ENCODE measurements at regions not wholly inside any gene's neighbourhood (a gene's known extent, or its start where the extent isn't known, plus 50 kb on each side); places are given as distances from the start of the nearest gene placed in this dataset.

DNA sequence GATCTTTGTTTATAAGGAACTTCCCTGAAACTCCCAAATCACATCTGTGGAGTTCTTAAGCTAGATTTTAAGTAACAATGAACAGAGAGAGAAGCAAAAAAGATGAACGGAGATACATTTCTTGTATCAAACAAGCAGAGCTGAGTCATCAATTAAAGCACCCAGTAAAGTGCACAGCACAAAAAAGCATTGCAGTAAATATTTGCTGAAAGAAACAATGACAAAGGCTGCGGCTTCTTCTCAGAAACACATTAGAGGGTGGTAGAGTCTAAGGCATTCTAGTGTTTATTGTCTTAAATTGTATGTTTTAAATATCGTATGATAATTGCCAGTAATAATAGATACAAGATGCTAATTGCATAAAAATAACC is 941.6 kb upstream of the CHORDC1 start:
- Mint-ChIP-seq H3K27me3 (ENCODE audit: low read depth) (no peaks in the 10 kb centered on the region), H3K4me3 (no peak overlapping the region), H3K4me1 (peaks cover 22% of the 10 kb centered on the region), H3K36me3 (ENCODE audit: low read depth) (no peaks in the 10 kb centered on the region), H3K9me3 (peaks cover 2% of the 10 kb centered on the region), H3K27ac (peak overlapping the region; percentile 53 to 69 (median 53))
- TF ChIP-seq, protein P1, sequence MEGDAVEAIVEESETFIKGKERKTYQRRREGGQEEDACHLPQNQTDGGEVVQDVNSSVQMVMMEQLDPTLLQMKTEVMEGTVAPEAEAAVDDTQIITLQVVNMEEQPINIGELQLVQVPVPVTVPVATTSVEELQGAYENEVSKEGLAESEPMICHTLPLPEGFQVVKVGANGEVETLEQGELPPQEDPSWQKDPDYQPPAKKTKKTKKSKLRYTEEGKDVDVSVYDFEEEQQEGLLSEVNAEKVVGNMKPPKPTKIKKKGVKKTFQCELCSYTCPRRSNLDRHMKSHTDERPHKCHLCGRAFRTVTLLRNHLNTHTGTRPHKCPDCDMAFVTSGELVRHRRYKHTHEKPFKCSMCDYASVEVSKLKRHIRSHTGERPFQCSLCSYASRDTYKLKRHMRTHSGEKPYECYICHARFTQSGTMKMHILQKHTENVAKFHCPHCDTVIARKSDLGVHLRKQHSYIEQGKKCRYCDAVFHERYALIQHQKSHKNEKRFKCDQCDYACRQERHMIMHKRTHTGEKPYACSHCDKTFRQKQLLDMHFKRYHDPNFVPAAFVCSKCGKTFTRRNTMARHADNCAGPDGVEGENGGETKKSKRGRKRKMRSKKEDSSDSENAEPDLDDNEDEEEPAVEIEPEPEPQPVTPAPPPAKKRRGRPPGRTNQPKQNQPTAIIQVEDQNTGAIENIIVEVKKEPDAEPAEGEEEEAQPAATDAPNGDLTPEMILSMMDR (IDR thresholded peaks at IDR 0.05; ENCODE audit: unreplicated experiment in 3 of 3), result no peak

DNA sequence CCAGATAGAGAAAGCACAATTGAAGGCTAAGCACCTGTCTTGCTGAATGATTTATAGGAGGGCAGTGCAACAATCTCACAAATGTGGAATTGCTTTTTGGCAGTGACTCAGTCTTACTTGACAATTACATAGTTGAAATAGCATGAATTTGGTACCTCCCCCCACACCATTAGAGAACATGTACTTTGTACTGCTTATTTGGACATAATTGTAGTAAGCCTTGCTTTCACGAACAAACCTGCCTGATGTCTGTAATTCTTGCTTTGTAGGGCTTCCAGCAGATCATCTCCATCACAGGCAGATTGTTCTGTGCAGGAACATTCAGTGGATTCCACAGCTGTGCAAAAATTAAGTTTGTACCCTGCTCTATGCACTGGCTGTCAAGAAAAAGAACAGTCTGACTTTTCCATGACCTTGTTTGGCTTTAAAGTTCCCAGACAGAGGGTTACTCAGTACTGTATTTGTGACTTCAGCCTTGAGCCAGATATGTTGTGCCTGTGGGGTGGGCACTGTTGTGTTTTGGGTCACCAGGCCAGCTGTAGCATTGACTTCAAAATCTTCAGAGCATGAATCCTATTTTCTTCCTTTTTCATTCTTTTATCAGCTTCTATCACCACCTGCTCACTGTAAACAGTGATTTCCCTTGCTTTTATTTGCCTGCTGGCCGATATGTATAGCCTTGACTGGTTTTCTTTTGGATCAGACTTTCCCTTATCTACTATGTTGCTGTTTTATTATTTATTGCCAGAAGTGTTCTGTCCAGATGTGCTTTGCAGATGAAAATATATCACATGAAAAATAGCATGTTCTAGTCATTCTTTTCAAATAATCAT is 941.0 kb upstream of the CHORDC1 start:
- H3K36me3 Mint-ChIP-seq (ENCODE audit: low read depth), result no peaks in the 10 kb centered on the region
- TF ChIP-seq, protein P1 (IDR thresholded peaks at IDR 0.05; ENCODE audit: unreplicated experiment in 3 of 3), result no peak
- peaks cover 2% of the 10 kb centered on the region for H3K9me3 Mint-ChIP-seq
- peaks cover 22% of the 10 kb centered on the region for H3K4me1 Mint-ChIP-seq
- H3K4me3 Mint-ChIP-seq, result no peak overlapping the region
- H3K27ac Mint-ChIP-seq, result peak overlapping the region; percentile 53 to 69 (median 65)
- H3K27me3 Mint-ChIP-seq (ENCODE audit: low read depth), result no peaks in the 10 kb centered on the region

DNA sequence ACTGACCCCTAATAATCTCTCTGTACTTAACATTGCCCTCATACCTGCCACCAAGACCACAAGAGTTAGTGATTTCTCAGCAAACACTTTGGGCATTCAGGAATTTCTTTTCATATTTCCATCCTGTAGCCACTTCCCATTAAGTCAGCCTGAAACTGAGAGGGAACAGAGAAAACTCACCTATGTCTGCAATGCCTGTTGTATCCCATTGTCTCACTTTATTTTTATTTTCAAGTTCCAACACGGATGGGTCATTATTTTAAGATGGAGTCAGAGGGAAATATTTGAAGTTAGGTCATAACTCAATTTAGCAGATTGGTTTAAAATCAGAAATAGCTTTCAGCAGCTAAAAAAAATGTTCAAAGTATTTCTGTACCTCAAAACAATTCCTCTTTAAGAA is 937.8 kb upstream of the CHORDC1 start:
- Mint-ChIP-seq H3K4me3 (no peak overlapping the region), H3K4me1 (peaks cover 22% of the 10 kb centered on the region), H3K27me3 (ENCODE audit: low read depth) (no peaks in the 10 kb centered on the region), H3K9me3 (peaks cover 2% of the 10 kb centered on the region), H3K36me3 (ENCODE audit: low read depth) (no peaks in the 10 kb centered on the region), H3K27ac (no peak overlapping the region)
- TF ChIP-seq, protein P1 (IDR thresholded peaks at IDR 0.05; ENCODE audit: unreplicated experiment in 3 of 3), result no peak

DNA sequence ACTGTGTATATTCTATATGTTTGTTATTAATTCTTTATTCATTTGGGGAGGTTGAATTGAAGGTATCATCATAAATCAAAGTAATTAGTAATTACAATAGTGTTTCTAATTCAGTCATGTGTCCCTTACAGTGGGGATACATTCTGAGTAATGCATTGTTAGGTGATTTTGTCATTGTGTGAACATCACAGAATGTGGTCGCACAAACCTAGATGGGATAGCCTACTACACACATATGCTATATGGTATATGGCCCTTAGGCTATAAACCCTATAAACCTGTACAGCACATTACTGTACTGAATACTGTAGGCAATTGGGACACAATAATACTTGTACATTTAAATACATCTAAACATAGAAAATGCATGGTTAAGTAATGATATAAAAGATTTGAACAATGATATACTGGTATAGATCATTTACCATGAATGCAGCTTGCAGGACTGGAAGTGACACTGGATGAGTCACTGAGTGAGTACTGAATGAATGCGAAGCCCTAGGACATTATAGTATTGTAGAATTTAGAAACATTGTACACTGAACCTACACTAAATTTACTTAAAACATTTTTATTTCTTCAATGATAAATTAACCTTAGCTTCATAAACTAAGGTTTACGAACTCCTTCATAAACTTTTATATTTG is 936.2 kb upstream of the CHORDC1 start:
- TF ChIP-seq, protein P1 (IDR thresholded peaks at IDR 0.05; ENCODE audit: unreplicated experiment in 3 of 3), result no peak
- H3K4me3 Mint-ChIP-seq, result no peak overlapping the region
- no peaks in the 10 kb centered on the region for H3K36me3 Mint-ChIP-seq (ENCODE audit: low read depth)
- H3K9me3 Mint-ChIP-seq, result peaks cover 2% of the 10 kb centered on the region
- peaks cover 9% of the 10 kb centered on the region for H3K4me1 Mint-ChIP-seq
- H3K27ac Mint-ChIP-seq, result no peak overlapping the region
- H3K27me3 Mint-ChIP-seq (ENCODE audit: low read depth), result no peaks in the 10 kb centered on the region

DNA sequence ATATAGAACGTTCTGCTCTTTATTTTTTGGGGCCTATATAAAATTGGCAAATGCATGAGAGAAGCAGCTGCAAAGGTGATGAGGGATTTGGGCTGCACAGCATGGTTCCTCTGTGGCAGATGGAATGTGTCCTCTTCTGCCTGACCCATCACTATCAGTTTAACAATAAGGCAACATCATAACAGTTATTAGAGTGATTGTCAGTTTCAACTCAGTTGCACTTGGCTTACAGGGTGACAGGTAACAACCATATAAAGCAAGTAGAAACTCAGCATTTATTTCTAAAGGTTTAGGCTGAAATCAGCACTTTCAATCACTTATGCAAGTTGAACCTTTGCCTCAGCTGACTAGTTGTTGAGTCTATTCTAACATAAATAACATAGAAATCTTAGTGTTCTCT is 935.4 kb upstream of the CHORDC1 start:
- H3K9me3 Mint-ChIP-seq, result no peaks in the 10 kb centered on the region
- no peak overlapping the region for H3K27ac Mint-ChIP-seq
- no peak overlapping the region for H3K4me3 Mint-ChIP-seq
- H3K4me1 Mint-ChIP-seq, result peaks cover 1% of the 10 kb centered on the region
- TF ChIP-seq, protein P1 (IDR thresholded peaks at IDR 0.05; ENCODE audit: unreplicated experiment in 3 of 3), result no peak
- no peaks in the 10 kb centered on the region for H3K36me3 Mint-ChIP-seq (ENCODE audit: low read depth)
- H3K27me3 Mint-ChIP-seq (ENCODE audit: low read depth), result no peaks in the 10 kb centered on the region

Data from nephron (organoid).